NB4 (cell line): ENCODE measurements at regions not wholly inside any gene's neighbourhood (a gene's known extent, or its start where the extent isn't known, plus 50 kb on each side); places are given as distances from the start of the nearest gene placed in this dataset.

Experiments used
- TF ChIP-seq, protein P1 (sequence below): IDR thresholded peaks from one replicate; pipeline ENCODE4 v1.5.1; 2012; ENCODE audit warnings: low read depth, low read length
- TF ChIP-seq, protein P2 (sequence below): IDR thresholded peaks from 2 replicates; pipeline ENCODE4 v1.6.1; 2011; ENCODE audit warnings: low read depth, low read length

DNA sequence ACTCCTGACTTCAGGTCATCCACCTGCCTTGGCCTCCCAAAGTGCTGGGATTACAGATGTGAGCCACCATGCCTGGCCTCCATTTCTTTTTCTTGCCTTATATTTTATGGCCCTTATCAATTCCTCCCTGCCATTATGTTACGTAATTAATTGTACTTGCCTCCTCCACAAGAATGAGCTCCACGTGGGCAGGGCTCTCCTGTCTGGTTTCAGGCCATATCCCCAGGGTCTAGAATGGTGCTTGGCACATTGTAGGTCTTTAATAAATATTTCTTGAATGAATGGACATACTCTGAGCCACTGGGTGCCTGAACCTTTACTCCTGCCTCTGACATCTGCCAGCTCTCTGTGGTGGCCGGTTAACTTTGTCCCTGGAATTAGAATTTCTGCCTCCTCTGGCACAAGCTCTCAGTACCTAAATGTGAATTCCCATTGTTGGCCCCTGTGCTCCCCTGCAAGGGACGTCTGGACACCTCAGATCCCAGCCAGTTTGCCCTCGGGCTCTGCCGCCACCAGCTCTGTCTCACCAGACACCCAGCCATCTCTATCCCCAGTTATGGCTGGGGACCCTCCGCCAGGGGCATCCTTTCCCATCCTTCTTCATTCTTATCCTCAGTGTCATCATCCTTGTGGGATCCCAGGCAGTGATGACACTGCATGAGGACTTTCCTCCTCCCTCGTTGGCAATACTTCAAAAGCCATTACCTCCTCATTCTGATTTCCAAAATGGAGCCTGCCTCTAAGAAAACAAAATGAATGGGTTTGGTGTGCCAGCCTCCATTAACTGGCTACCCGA is 165.6 kb upstream of the SMAD3 start:
- TF ChIP-seq, protein P1, sequence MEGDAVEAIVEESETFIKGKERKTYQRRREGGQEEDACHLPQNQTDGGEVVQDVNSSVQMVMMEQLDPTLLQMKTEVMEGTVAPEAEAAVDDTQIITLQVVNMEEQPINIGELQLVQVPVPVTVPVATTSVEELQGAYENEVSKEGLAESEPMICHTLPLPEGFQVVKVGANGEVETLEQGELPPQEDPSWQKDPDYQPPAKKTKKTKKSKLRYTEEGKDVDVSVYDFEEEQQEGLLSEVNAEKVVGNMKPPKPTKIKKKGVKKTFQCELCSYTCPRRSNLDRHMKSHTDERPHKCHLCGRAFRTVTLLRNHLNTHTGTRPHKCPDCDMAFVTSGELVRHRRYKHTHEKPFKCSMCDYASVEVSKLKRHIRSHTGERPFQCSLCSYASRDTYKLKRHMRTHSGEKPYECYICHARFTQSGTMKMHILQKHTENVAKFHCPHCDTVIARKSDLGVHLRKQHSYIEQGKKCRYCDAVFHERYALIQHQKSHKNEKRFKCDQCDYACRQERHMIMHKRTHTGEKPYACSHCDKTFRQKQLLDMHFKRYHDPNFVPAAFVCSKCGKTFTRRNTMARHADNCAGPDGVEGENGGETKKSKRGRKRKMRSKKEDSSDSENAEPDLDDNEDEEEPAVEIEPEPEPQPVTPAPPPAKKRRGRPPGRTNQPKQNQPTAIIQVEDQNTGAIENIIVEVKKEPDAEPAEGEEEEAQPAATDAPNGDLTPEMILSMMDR = no peak
- TF ChIP-seq, protein P2, sequence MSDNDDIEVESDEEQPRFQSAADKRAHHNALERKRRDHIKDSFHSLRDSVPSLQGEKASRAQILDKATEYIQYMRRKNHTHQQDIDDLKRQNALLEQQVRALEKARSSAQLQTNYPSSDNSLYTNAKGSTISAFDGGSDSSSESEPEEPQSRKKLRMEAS = no peak
